AML-193 (cell line): ENCODE measurements at regions not wholly inside any gene's neighbourhood (a gene's known extent, or its start where the extent isn't known, plus 50 kb on each side); places are given as distances from the start of the nearest gene placed in this dataset.

Source experiments
- DNase-seq, 2 experiments: peaks; one replicate each; lab custom pipeline; 2025; lab: John Stamatoyannopoulos, UW

- no peak for DNase-seq
Measured at GRCh38 chr14:22040781-22041125, 367.1 kb upstream of the OR4E1 start.

- peak; percentile 45 to 46 for DNase-seq
Measured at GRCh38 chr14:22039938-22040780, 366.5 kb upstream of the OR4E1 start.

- no peak for DNase-seq
Measured at GRCh38 chr14:22036541-22037239, 363.1 kb upstream of the OR4E1 start.

- DNase-seq, result no peak
Measured at GRCh38 chr14:22026527-22026926, 352.9 kb upstream of the OR4E1 start.

- DNase-seq, result no peak
Measured at GRCh38 chr14:22025879-22026278, 352.3 kb upstream of the OR4E1 start.

GRCh38 chr14:22024137-22024536 lies 350.5 kb upstream of the OR4E1 start:
- DNase-seq, result no peak

- no peak for DNase-seq
Measured at GRCh38 chr14:22018890-22019289, 345.3 kb upstream of the OR4E1 start.

GRCh38 chr14:22012452-22012851 lies 338.8 kb upstream of the OR4E1 start:
- DNase-seq, result no peak

- DNase-seq, result no peak
Measured at GRCh38 chr14:22011253-22011642, 337.6 kb upstream of the OR4E1 start.

- DNase-seq, result peak in 1 of 2 experiments; percentile 32
Measured at GRCh38 chr14:22010545-22011252, 337.1 kb upstream of the OR4E1 start.

- DNase-seq, result no peak
Measured at GRCh38 chr14:22008766-22009165, 335.1 kb upstream of the OR4E1 start.

- DNase-seq, result no peak
Measured at GRCh38 chr14:22007784-22008412, 334.3 kb upstream of the OR4E1 start.

GRCh38 chr14:22007363-22007762 lies 333.7 kb upstream of the OR4E1 start:
- no peak for DNase-seq

- no peak for DNase-seq
Measured at GRCh38 chr14:22003461-22003860, 329.8 kb upstream of the OR4E1 start.

- DNase-seq, result peak; percentile 21 to 46
Measured at GRCh38 chr14:22002860-22003284, 329.3 kb upstream of the OR4E1 start.

- DNase-seq, result no peak
Measured at GRCh38 chr14:21999402-21999801, 325.8 kb upstream of the OR4E1 start.

- DNase-seq, result peak; percentile 34 to 45
Measured at GRCh38 chr14:21997300-21997699, 323.7 kb upstream of the OR4E1 start.

GRCh38 chr14:21995332-21995731 lies 321.7 kb upstream of the OR4E1 start:
- no peak for DNase-seq

- no peak for DNase-seq
Measured at GRCh38 chr14:21993837-21994236, 320.2 kb upstream of the OR4E1 start.

- DNase-seq, result no peak
Measured at GRCh38 chr14:21993070-21993469, 319.5 kb upstream of the OR4E1 start.

GRCh38 chr14:21991130-21991529 lies 317.5 kb upstream of the OR4E1 start:
- no peak for DNase-seq

GRCh38 chr14:21990116-21990515 lies 316.5 kb upstream of the OR4E1 start:
- peak; percentile 13 to 18 for DNase-seq
